Gastroesophageal sphincter (tissue), 4 donors: ENCODE measurements at regions not wholly inside any gene's neighbourhood (a gene's known extent, or its start where the extent isn't known, plus 50 kb on each side); places are given as distances from the start of the nearest gene placed in this dataset.

ENCODE experiments used
- ATAC-seq: fragments of 150-250 bp; one replicate; pipeline ENCODE4 v1.9.1; 2016; ENCODE audit warnings: mild to moderate bottlenecking, moderate library complexity
- H3K27ac ChIP-seq, 4 donors: fragments of 200-600 bp; sonication (generic) in 3 of 4; 1 replicate in 3 of 4; 2 replicates in 1 of 4; pipeline ENCODE4 v1.5.1; 2016 to 2019
- H3K27me3 ChIP-seq: fragments of 200-600 bp; sonication (generic); one replicate; pipeline ENCODE4 v1.5.1; 2019
- H3K36me3 ChIP-seq, 2 donors: fragments of 200-600 bp; sonication (generic); one replicate each; pipeline ENCODE4 v1.5.1; 2019; ENCODE audit warnings: control low read depth in 1 of 2
- H3K4me1 ChIP-seq, 3 donors: fragments of 200-600 bp; sonication (generic); 1 replicate in 2 of 3; 2 replicates in 1 of 3; pipeline ENCODE4 v1.5.1; 2016 to 2019; ENCODE audit warnings: control low read depth in 2 of 3
- H3K4me3 ChIP-seq, 2 donors: fragments of 200-600 bp; sonication (generic); one replicate each; pipeline ENCODE4 v1.5.1; 2019; ENCODE audit warnings: mild to moderate bottlenecking in 1 of 2, moderate library complexity in 1 of 2
- H3K9me3 ChIP-seq, 3 donors: fragments of 200-600 bp; sonication (generic); one replicate each; pipeline ENCODE4 v1.5.1; 2017 to 2019; ENCODE audit warnings: control low read depth in 2 of 3
- EP300 ChIP-seq: sonication (generic); formaldehyde crosslinking; IDR thresholded peaks from one replicate; pipeline ENCODE4 v1.6.1; 2017; ENCODE audit warnings: antibody characterized with exemption, mild to moderate bottlenecking
- POLR2A ChIP-seq, 2 donors: fragments of 450-650 bp; IDR thresholded peaks; one replicate each; pipeline ENCODE4 v1.6.1; 2017; ENCODE audit warnings: antibody characterized with exemption in 2 of 2, mild to moderate bottlenecking in 2 of 2, moderate library complexity in 1 of 2
- POLR2AphosphoS5 ChIP-seq: sonication (generic); formaldehyde crosslinking; IDR thresholded peaks from one replicate; pipeline ENCODE4 v1.6.1; 2017; ENCODE audit warnings: antibody characterized with exemption
- WGBS, 2 donors: methylation state at CpG; one replicate each; pipeline ENCODE4 v1.1.5; 2018; ENCODE audit warnings: low coverage in 1 of 2; 5-methylcytosine and 5-hydroxymethylcytosine counted together
- TF ChIP-seq, protein P1 (sequence below), 4 experiments: fragments of 200-600 bp in 2 of 4; fragments of 450-650 bp in 2 of 4; sonication (generic) in 1 of 4; IDR thresholded peaks; one replicate each; pipeline ENCODE4 v1.5.1; 2017 to 2019; ENCODE audit warnings: antibody characterized with exemption in 4 of 4, mild to moderate bottlenecking in 2 of 4, moderate library complexity in 2 of 4

DNA sequence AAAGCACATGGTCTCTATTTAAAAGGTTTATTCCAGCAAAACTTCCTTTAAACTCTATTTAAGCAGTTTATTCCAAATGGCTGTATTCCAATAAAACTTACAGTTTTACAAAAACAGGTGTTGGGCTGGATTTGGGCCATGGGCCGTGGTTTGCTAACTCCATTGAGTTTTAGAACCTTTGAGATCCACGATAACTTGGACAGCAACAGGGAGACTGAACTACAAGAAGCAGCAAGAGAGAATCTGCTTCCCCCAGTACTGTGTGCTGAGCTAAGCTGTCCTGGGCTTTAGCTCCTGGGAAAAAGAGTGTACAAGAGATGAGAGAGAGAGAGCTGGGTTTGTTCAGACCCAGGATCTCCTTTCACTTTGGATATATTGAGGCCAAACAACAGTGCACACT, 204.0 kb upstream of the CELF2 start:
- H3K27me3 ChIP-seq = no peaks in the 10 kb centered on the region
- H3K27ac ChIP-seq = peak overlapping the region in 1 of 4 donors; percentile 1
- TF ChIP-seq POLR2A (IDR thresholded peaks at IDR 0.05) (no peak), POLR2AphosphoS5 (no peak), EP300 (no peak)
- TF ChIP-seq, protein P1, sequence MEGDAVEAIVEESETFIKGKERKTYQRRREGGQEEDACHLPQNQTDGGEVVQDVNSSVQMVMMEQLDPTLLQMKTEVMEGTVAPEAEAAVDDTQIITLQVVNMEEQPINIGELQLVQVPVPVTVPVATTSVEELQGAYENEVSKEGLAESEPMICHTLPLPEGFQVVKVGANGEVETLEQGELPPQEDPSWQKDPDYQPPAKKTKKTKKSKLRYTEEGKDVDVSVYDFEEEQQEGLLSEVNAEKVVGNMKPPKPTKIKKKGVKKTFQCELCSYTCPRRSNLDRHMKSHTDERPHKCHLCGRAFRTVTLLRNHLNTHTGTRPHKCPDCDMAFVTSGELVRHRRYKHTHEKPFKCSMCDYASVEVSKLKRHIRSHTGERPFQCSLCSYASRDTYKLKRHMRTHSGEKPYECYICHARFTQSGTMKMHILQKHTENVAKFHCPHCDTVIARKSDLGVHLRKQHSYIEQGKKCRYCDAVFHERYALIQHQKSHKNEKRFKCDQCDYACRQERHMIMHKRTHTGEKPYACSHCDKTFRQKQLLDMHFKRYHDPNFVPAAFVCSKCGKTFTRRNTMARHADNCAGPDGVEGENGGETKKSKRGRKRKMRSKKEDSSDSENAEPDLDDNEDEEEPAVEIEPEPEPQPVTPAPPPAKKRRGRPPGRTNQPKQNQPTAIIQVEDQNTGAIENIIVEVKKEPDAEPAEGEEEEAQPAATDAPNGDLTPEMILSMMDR (IDR thresholded peaks at IDR 0.05) = no peak
- no peak overlapping the region for H3K4me3 ChIP-seq
- 40 to 47% methylated on average over 1 to 2 of the region's 2 CpGs for WGBS, 2 donors
- H3K4me1 ChIP-seq = peaks cover 0 to 17% (median 0%) of the 10 kb centered on the region in 3 donors
- H3K36me3 ChIP-seq = no peaks in the 10 kb centered on the region
- ATAC-seq = no peak
- no peaks in the 10 kb centered on the region for H3K9me3 ChIP-seq

DNA sequence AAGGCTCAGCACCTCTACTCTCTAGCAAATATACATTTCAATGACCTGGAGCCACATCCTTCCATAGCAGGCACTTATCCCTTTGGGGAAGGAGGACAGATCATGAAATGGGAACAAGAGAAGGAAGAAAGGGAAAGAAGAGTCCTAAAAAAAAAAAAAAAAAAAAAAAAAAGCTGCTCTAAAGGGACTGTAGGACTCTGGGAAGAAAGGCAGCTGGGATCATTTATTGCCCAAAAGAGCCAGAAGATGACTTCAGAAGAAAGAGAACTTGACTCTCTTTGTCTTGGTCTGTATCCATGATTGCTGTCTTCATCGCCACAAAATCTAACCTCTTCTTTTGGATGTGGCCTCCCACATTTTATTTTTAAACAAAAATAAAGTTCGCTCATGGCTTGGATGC, 203.6 kb upstream of the CELF2 start:
- H3K27me3 ChIP-seq = no peaks in the 10 kb centered on the region
- H3K9me3 ChIP-seq = no peaks in the 10 kb centered on the region
- no peak for ATAC-seq
- peak overlapping the region in 1 of 4 donors; percentile 1 for H3K27ac ChIP-seq
- H3K36me3 ChIP-seq = no peaks in the 10 kb centered on the region
- H3K4me3 ChIP-seq = no peak overlapping the region
- 77 to 90% methylated on average over 2 of the region's 2 CpGs for WGBS, 2 donors
- peaks cover 0 to 17% (median 0%) of the 10 kb centered on the region in 3 donors for H3K4me1 ChIP-seq
- TF ChIP-seq, protein P1 (IDR thresholded peaks at IDR 0.05) = no peak
- no peak for TF ChIP-seq POLR2A (IDR thresholded peaks at IDR 0.05)
- TF ChIP-seq EP300 = no peak
- no peak for TF ChIP-seq POLR2AphosphoS5

DNA sequence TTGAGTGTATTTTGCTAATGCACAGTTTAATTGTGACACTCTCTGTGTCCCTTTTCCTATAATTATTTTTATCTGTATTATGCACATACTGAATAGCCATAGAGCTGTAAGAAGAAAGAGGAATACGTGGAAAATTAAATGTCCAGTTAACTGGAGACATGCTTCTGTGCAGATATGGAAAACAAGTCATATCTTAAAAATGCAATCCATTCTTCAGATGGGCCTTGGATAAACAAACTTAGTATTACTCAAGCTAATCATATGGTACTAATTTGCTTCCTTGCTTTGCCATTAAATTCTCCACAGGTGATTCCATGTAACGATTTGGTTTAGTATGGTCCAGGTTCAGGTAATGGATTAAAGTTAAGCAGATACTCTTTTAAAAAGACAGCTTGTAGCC, 201.2 kb upstream of the CELF2 start:
- no peaks in the 10 kb centered on the region for H3K36me3 ChIP-seq
- no peaks in the 10 kb centered on the region for H3K9me3 ChIP-seq
- ATAC-seq = no peak
- 59 to 61% methylated on average over 2 of the region's 2 CpGs for WGBS, 2 donors
- no peaks in the 10 kb centered on the region for H3K27me3 ChIP-seq
- H3K4me3 ChIP-seq = no peak overlapping the region
- TF ChIP-seq, protein P1 (IDR thresholded peaks at IDR 0.05) = no peak
- TF ChIP-seq POLR2AphosphoS5 (no peak), POLR2A (IDR thresholded peaks at IDR 0.05) (no peak), EP300 (no peak)
- peaks cover 0 to 17% (median 0%) of the 10 kb centered on the region in 3 donors for H3K4me1 ChIP-seq
- H3K27ac ChIP-seq = no peak overlapping the region

DNA sequence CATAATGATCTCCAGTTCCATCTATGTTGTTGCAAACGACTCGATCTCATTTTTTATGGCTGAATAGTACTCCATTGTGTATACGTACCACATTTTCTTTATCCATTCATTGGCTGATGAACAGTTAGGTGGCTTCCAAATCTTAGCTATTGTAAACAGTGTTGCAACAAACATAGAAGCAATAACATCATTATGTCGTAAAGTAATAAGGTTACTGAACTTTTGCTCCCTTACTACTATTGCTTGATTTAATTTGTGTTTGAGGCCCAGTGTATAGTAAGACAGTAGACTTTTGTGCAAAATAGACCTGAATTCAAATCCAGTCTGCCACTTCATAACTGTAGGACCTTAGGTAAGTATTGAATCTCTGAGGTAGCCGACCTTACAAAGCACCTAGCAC, 200.1 kb upstream of the CELF2 start:
- no peaks in the 10 kb centered on the region for H3K27me3 ChIP-seq
- peak overlapping the region in 3 of 4 donors; percentile 5 to 54 (median 38) for H3K27ac ChIP-seq
- no peak for ATAC-seq
- H3K36me3 ChIP-seq = no peaks in the 10 kb centered on the region
- 60 to 84% methylated on average over 4 to 5 of the region's 5 CpGs for WGBS, 2 donors
- H3K9me3 ChIP-seq = no peaks in the 10 kb centered on the region
- H3K4me1 ChIP-seq = peaks cover 0 to 29% (median 8%) of the 10 kb centered on the region in 3 donors
- TF ChIP-seq EP300 (no peak), POLR2A (IDR thresholded peaks at IDR 0.05) (no peak)
- H3K4me3 ChIP-seq = no peak overlapping the region

DNA sequence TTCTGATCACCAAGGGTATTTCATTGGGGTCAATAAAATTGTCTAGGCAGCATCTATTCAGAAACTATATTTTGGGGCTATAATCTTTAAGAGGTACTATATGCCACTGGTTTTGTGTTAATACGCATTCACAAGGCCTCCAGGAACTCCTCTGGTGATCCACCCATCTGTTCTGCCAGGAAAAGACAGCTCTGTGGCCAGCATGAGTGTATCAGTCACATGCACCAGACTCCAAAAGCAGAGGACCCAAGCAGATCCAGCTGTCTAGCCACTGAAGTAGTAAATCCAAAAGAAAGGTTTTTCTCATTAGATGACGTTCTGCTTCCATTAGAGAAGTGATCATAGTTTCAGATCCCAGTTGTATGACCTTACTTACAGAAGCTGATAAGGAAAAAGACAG, 199.6 kb upstream of the CELF2 start:
- Histone ChIP-seq H3K27me3 (no peaks in the 10 kb centered on the region), H3K4me3 (no peak overlapping the region), H3K27ac (peak overlapping the region in 3 of 4 donors; percentile 5 to 54 (median 38)), H3K4me1 (peaks cover 0 to 34% (median 9%) of the 10 kb centered on the region in 3 donors), H3K36me3 (no peaks in the 10 kb centered on the region), H3K9me3 (no peaks in the 10 kb centered on the region)
- peak; percentile 90 for ATAC-seq
- no peak for TF ChIP-seq EP300
- no peak for TF ChIP-seq POLR2A (IDR thresholded peaks at IDR 0.05)
- peak; percentile 33 for TF ChIP-seq POLR2AphosphoS5
- 63% methylated on average over 2 of the region's 2 CpGs; no CpG with 5 or more reads in 1 of the 2 donors for WGBS, 2 donors

DNA sequence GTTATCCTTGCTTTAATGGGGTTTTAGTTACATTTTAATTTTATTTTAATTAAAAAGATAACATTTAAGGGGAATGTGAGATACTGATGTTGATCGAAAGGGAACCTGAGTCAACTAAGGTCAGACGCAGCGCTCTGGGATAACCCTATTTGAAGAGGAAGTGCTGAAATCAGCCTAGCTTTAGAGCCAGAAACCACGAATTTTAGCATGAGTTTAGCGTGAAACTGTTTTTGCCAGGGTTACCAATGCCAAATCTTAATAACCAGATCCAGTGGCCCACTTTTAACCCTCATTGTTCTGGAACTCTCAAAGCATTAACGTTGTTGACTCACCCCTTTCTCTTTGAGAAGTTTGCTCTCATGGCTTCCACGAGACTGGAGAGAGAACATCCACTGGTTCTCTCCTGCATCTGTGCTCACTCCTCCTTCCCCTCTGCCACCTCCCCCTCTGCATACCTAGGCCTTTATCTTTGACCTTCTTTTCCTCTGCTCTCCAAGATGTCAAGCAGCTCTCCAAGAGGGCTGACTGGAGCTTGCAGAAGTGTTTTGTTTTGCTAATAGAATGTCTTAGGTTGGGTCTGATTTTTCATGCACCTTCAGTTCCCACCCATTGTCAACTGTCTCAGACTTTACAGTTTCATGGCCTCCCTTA, 198.3 kb upstream of the CELF2 start:
- 57 to 60% methylated on average over 7 of the region's 7 CpGs for WGBS, 2 donors
- Histone ChIP-seq H3K9me3 (no peaks in the 10 kb centered on the region), H3K27me3 (no peaks in the 10 kb centered on the region), H3K4me3 (no peak overlapping the region), H3K4me1 (peaks cover 7 to 42% (median 9%) of the 10 kb centered on the region in 3 donors), H3K36me3 (no peaks in the 10 kb centered on the region), H3K27ac (no peak overlapping the region)
- TF ChIP-seq, protein P1 (IDR thresholded peaks at IDR 0.05) = no peak
- TF ChIP-seq POLR2AphosphoS5 (no peak), POLR2A (IDR thresholded peaks at IDR 0.05) (no peak), EP300 (no peak)
- ATAC-seq = no peak
